GM12878 (cell line): ENCODE measurements at regions not wholly inside any gene's neighbourhood (a gene's known extent, or its start where the extent isn't known, plus 50 kb on each side); places are given as distances from the start of the nearest gene placed in this dataset.
A peak's percentile ranks its signal among the peaks of the same experiment; 100 is the strongest.

Source experiments
- ATAC-seq: fragments of 200-7000 bp; cut with Tn5 transposase; 3 replicates; pipeline ENCODE4 v1.9.1; 2020; ENCODE audit warnings: mild to moderate bottlenecking, moderate library complexity
- BruUV-seq: library from RNA; stranded (reverse); fragments of 400-500 nt; replicated peaks from 2 replicates; lab custom pipeline; 2021; lab: Mats Ljungman, UMichigan
- CTCF ChIA-PET: fragments of 300-600 bp; sonication (Branson Sonifier 250); formaldehyde crosslinking; extraction: SDS; loops from one replicate; lab custom pipeline; 2021; ENCODE audit warnings: inconsistent platforms; lab: Yijun Ruan, JAX
- POLR2A ChIA-PET: fragments of 350-600 bp; formaldehyde crosslinking; extraction: SDS; loops from one replicate; lab custom pipeline; 2021; ENCODE audit warnings: inconsistent platforms; lab: Charles Lee
- RAD21 ChIA-PET: fragments of 300-600 bp; sonication (Branson Sonifier 250); formaldehyde crosslinking; loops from one replicate; lab custom pipeline; 2023; ENCODE audit warnings: antibody characterized with exemption; ENCODE audit not compliant: unreplicated experiment; lab: Charles Lee
- SMC1A ChIA-PET: fragments of 300-600 bp; sonication (Branson Sonifier 250); formaldehyde crosslinking; loops from one replicate; lab custom pipeline; 2023; ENCODE audit not compliant: unreplicated experiment, uncharacterized antibody; lab: Charles Lee
- DNase-seq: peaks from one replicate; pipeline ENCODE4 v3.0.0-alpha.2; 2011; ENCODE audit warnings: low read depth, low spot score
- FAIRE-seq: peaks from 3 replicates; lab custom pipeline; 2011; peaks lifted over from hg19 to GRCh38; lab: Jason Lieb, UNC
- H2AFZ ChIP-seq: 2 replicates; pipeline ENCODE4 v1.6.0; 2011; ENCODE audit warnings: low read depth, low read length, control low read depth; ENCODE audit not compliant: control insufficient read depth
- H3K27ac ChIP-seq: 2 replicates; pipeline ENCODE4 v1.5.1; 2011; ENCODE audit warnings: control low read depth; ENCODE audit not compliant: control insufficient read depth, insufficient read depth
- H3K27me3 ChIP-seq, 2 experiments: replicated peaks in 1 of 2; 2 replicates each; pipeline versions ENCODE4 v1.6.0 to v1.6.1; 2011; ENCODE audit warnings: low read length in 1 of 2; ENCODE audit not compliant: control insufficient read depth in 2 of 2, insufficient read depth in 2 of 2
- H3K36me3 ChIP-seq, 2 experiments: 2 replicates each; pipeline ENCODE4 v1.5.1; 2011; ENCODE audit warnings: low read length in 1 of 2; ENCODE audit not compliant: control insufficient read depth in 2 of 2, insufficient read depth in 2 of 2
- H3K4me1 ChIP-seq: 2 replicates; pipeline ENCODE4 v1.6.1; 2011; ENCODE audit warnings: mild to moderate bottlenecking, low read length, moderate library complexity, mixed read lengths; ENCODE audit not compliant: control insufficient read depth, insufficient read depth
- H3K4me2 ChIP-seq: 2 replicates; pipeline ENCODE4 v1.6.0; 2011; ENCODE audit warnings: control low read depth; ENCODE audit not compliant: control insufficient read depth, insufficient read depth
- H3K4me3 ChIP-seq: fragments of 200-600 bp; sonication (generic); 2 replicates; pipeline ENCODE4 v1.5.1; 2016
- H3K79me2 ChIP-seq: 2 replicates; pipeline ENCODE4 v1.6.0; 2011; ENCODE audit warnings: low read length; ENCODE audit not compliant: control insufficient read depth, insufficient read depth
- H3K9ac ChIP-seq: 2 replicates; pipeline ENCODE4 v1.8.0; 2011; ENCODE audit warnings: low read length, control low read depth, mixed read lengths; ENCODE audit not compliant: control insufficient read depth, insufficient read depth
- H3K9me3 ChIP-seq: replicated peaks from 3 replicates; pipeline ENCODE4 v1.5.1; 2011; ENCODE audit warnings: mild to moderate bottlenecking, low read length; ENCODE audit not compliant: control insufficient read depth, insufficient read depth
- H4K20me1 ChIP-seq: 2 replicates; pipeline ENCODE4 v1.6.0; 2011; ENCODE audit not compliant: control insufficient read depth, insufficient read depth
- BHLHE40 ChIP-seq, 2 experiments: fragments of 450-650 bp in 1 of 2; IDR thresholded peaks; 2 replicates each; pipeline ENCODE4 v1.6.1; 2011 to 2017; ENCODE audit warnings: low read depth in 2 of 2, borderline replicate concordance in 1 of 2, improper control_type of control experiment in 1 of 2, low read length in 1 of 2, mild to moderate bottlenecking in 1 of 2
- E2F8 ChIP-seq: fragments of 450-650 bp; IDR thresholded peaks from 2 replicates; pipeline ENCODE4 v1.6.1; 2018; ENCODE audit warnings: mild to moderate bottlenecking, low read depth, moderate library complexity; ENCODE audit not compliant: partially characterized antibody
- EZH2 ChIP-seq: IDR thresholded peaks from 2 replicates; pipeline ENCODE4 v1.6.1; 2012; ENCODE audit warnings: low read depth, mild to moderate bottlenecking, control low read depth, inconsistent platforms, low read length, borderline replicate concordance; ENCODE audit not compliant: control insufficient read depth
- IKZF2 ChIP-seq, 2 experiments: fragments of 450-650 bp; IDR thresholded peaks; 2 replicates each; pipeline ENCODE4 v1.6.1; 2017; ENCODE audit warnings: mild to moderate bottlenecking in 2 of 2, moderate library complexity in 2 of 2
- MYB ChIP-seq: fragments of 150-350 bp; IDR thresholded peaks from 2 replicates; pipeline ENCODE4 v1.6.1; 2014; ENCODE audit warnings: mild to moderate bottlenecking, low read depth, low read length, borderline replicate concordance
- POU2F2 ChIP-seq: IDR thresholded peaks from 3 replicates; pipeline ENCODE4 v1.6.1; 2011; ENCODE audit warnings: low read depth, mild to moderate bottlenecking, low read length, borderline replicate concordance
- RAD51 ChIP-seq: fragments of 450-650 bp; IDR thresholded peaks from 2 replicates; pipeline ENCODE4 v1.6.1; 2016; ENCODE audit warnings: moderate library complexity, mild to moderate bottlenecking, inconsistent platforms
- RELA ChIP-seq: fragments of 450-650 bp; IDR thresholded peaks from 2 replicates; pipeline ENCODE4 v1.8.0; 2014; ENCODE audit warnings: borderline replicate concordance; ENCODE audit not compliant: partially characterized antibody
- SIX5 ChIP-seq: IDR thresholded peaks from 2 replicates; pipeline ENCODE4 v1.6.1; 2011; ENCODE audit warnings: mild to moderate bottlenecking, low read depth, low read length, moderate library complexity; ENCODE audit not compliant: severe bottlenecking
- STAT1 ChIP-seq: fragments of 450-650 bp; conservative IDR thresholded peaks from 2 replicates; pipeline ENCODE4 v1.6.1; 2014; ENCODE audit warnings: antibody characterized with exemption, mild to moderate bottlenecking
- TCF12 ChIP-seq: IDR thresholded peaks from 2 replicates; pipeline ENCODE4 v1.6.1; 2011; ENCODE audit warnings: low read depth, mild to moderate bottlenecking, low read length
- ZBTB4 ChIP-seq: fragments of 450-650 bp; formaldehyde crosslinking; IDR thresholded peaks from 2 replicates; pipeline ENCODE4 v1.4.0; 2022; ENCODE audit warnings: mild to moderate bottlenecking, moderate library complexity
- ZNF207 ChIP-seq: fragments of 450-650 bp; IDR thresholded peaks from 2 replicates; pipeline ENCODE4 v1.6.1; 2014; ENCODE audit warnings: antibody characterized with exemption, mild to moderate bottlenecking, borderline replicate concordance
- WGBS: methylation state at CpG from one replicate; pipeline ENCODE4 v1.1.6; 2016; ENCODE audit warnings: low lambda C conversion rate; ENCODE audit not compliant: insufficient replicate concordance, insufficient coverage; ENCODE audit errors: missing lambda C conversion rate; 5-methylcytosine and 5-hydroxymethylcytosine counted together
- in situ Hi-C: fragments of 300-500 bp; cut with MboI; formaldehyde crosslinking; loops from 9 replicates; pipeline ENCODE4 v1.14.3; 2018; ENCODE audit warnings: mixed read lengths
- intact Hi-C: fragments of 100-400 bp; cut with micrococcal nuclease; formaldehyde crosslinking; loops from one replicate; pipeline ENCODE4 v1.14.2; 2022; ENCODE audit not compliant: unreplicated experiment

DNA sequence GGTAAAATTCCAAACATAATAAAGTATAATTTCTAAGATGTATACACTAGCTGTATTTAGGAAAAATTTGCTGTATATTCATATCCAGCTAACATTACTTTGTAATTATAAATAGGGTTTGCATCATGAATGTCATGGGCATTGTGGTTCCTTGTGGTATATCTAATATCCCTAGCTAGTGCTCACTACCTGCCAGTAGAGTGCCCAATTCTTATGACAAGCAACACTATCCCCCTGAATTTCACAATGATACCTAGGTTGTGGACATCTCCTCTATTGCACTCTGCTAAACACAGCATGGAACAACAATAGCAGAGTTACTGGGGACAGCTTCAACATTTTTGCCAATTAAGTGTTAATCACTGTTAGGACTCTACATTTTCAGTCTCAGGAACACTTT, 1656.5 kb downstream of the EFNA5 start:
- H3K4me1 ChIP-seq: no peaks in the 10 kb centered on the region
- DNase-seq (no peak), ATAC-seq (no peak), FAIRE-seq (no peak)
- in situ Hi-C loops: no loop called here
- no peak overlapping the region for H3K4me3 ChIP-seq
- H3K36me3 ChIP-seq: no peaks in the 10 kb centered on the region
- ChIA-PET POLR2A (no interaction called here), CTCF (no interaction called here), SMC1A (interaction anchor here (1.0 kb wide), 1 partner anchor 10 kb away, joined by 4 read pairs; no protein-coding TSS in a partner anchor), RAD21 (no interaction called here)
- H4K20me1 ChIP-seq: no peaks in the 10 kb centered on the region
- H3K27me3 ChIP-seq: no peaks in the 10 kb centered on the region
- H3K27ac ChIP-seq: no peak overlapping the region
- BruUV-seq: no TSS peak
- H3K9ac ChIP-seq: no peak overlapping the region
- intact Hi-C loops: no loop called here
- H3K9me3 ChIP-seq: no peaks in the 10 kb centered on the region
- H3K4me2 ChIP-seq: no peak overlapping the region
- TF ChIP-seq EZH2: no peak
- TF ChIP-seq IKZF2 (IDR thresholded peaks at IDR 0.05): no peak
- no peak for TF ChIP-seq TCF12
- no peak for TF ChIP-seq RELA
- TF ChIP-seq ZBTB4 (CRISPR knock-in tag): no peak
- H3K79me2 ChIP-seq: no peaks in the 10 kb centered on the region
- H2AFZ ChIP-seq: no peak overlapping the region

GRCh38 chr5:106006242-106006641, 1664.5 kb downstream of the EFNA5 start:
- CTCF ChIA-PET: no interaction called here
- no TSS peak for BruUV-seq
- SMC1A ChIA-PET: no interaction called here

More at GRCh38 chr5:106006242-106006641, 1664.5 kb downstream of the EFNA5 start:
- Histone ChIP-seq H3K27ac (no peak overlapping the region), H3K9ac (no peak overlapping the region), H3K4me2 (no peak overlapping the region), H3K27me3 (no peaks in the 10 kb centered on the region), H3K4me3 (no peak overlapping the region), H4K20me1 (no peaks in the 10 kb centered on the region), H2AFZ (no peak overlapping the region), H3K36me3 (no peaks in the 10 kb centered on the region), H3K4me1 (no peaks in the 10 kb centered on the region), H3K79me2 (no peaks in the 10 kb centered on the region), H3K9me3 (no peaks in the 10 kb centered on the region)
- RAD21 ChIA-PET: no interaction called here
- intact Hi-C loops (no loop called here), in situ Hi-C loops (no loop called here)
- FAIRE-seq: no peak
- TF ChIP-seq E2F8: no peak
- TF ChIP-seq STAT1: no peak
- no peak for TF ChIP-seq POU2F2
- no peak for TF ChIP-seq SIX5
- TF ChIP-seq ZNF207: no peak
- TF ChIP-seq BHLHE40 (IDR thresholded peaks at IDR 0.05; ENCODE audit: borderline replicate concordance in 1 of 2, low read depth in 2 of 2, low read length in 1 of 2): no peak
- no peak for TF ChIP-seq RAD51
- TF ChIP-seq MYB: no peak
- ATAC-seq: peak; percentile 40
- no peak for DNase-seq
- WGBS: 45% methylated on average over 2 of the region's 2 CpGs
- POLR2A ChIA-PET: no interaction called here
